ENCODE measurements at regions not wholly inside any gene's neighbourhood (a gene's known extent, or its start where the extent isn't known, plus 50 kb on each side); places are given as distances from the start of the nearest gene placed in this dataset.

GRCh38 chr11:26276798-26277424 lies 55.0 kb upstream of the ANO3 start:
- DNase-seq, result peak; percentile 83

- DNase-seq, result no peak
These were observed 53.6 kb upstream of the ANO3 start for GRCh38 chr11:26278354-26278753.
